ENCODE measurements at regions not wholly inside any gene's neighbourhood (a gene's known extent, or its start where the extent isn't known, plus 50 kb on each side); places are given as distances from the start of the nearest gene placed in this dataset.
A peak's percentile ranks its signal among the peaks of the same experiment; 100 is the strongest.

DNA sequence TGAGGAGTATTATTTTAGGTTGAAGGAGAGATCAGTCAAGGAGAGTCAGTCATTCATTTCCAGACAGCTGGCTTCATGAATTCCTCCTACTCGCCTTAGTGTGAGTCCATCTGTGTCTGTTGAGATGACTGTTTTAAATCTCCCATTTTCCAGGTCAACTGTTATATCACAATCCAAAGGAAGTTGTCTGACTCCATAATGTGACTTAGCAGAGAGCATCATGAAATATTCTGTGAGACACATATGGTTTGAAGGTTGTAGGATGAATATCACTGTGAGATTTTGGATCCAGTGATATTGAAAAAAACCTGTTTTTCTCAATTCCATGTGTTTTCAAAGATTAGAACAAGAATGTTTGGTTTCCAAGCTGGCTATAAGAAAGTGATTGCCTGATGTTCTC lies 530.2 kb upstream of the MAN1A1 start:
- no peak overlapping the region for H3K27ac Mint-ChIP-seq
- peaks cover 8% of the 10 kb centered on the region for H3K27me3 Mint-ChIP-seq
- no peaks in the 10 kb centered on the region for H3K9me3 ChIP-seq (ENCODE audit: control insufficient read depth, low read length, poor library complexity, severe bottlenecking)
- no peak for ATAC-seq
- H3K4me3 Mint-ChIP-seq = no peak overlapping the region
- peaks cover 4% of the 10 kb centered on the region for H3K4me1 Mint-ChIP-seq
- H3K36me3 Mint-ChIP-seq (ENCODE audit: low read depth) = no peaks in the 10 kb centered on the region
- DNase-seq = no peak

DNA sequence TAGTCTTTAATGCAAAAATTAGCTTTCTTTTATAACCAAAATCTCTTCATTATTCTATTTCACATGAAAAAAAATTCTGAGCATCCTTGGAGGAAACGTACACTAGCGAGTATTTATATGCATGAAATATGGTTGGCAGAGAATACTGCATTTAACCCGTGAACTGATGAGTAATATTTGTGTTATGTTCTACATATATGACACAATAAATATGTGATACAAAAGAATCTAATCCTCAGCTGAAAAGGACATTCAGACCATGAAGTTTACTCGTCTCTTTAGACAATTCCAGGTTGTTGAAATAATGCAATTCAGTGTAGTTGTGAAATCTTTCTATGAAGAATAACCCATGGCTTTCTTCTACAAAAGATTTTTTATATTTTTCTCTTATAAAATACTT lies 524.8 kb upstream of the MAN1A1 start:
- no peak for ATAC-seq
- H3K4me3 Mint-ChIP-seq = no peak overlapping the region
- no peak for DNase-seq
- H3K4me1 Mint-ChIP-seq = peaks cover 2% of the 10 kb centered on the region
- no peaks in the 10 kb centered on the region for H3K9me3 ChIP-seq (ENCODE audit: control insufficient read depth, low read length, poor library complexity, severe bottlenecking)
- no peak overlapping the region for H3K27ac Mint-ChIP-seq
- H3K36me3 Mint-ChIP-seq (ENCODE audit: low read depth) = no peaks in the 10 kb centered on the region
- H3K27me3 Mint-ChIP-seq = peaks cover 13% of the 10 kb centered on the region

DNA sequence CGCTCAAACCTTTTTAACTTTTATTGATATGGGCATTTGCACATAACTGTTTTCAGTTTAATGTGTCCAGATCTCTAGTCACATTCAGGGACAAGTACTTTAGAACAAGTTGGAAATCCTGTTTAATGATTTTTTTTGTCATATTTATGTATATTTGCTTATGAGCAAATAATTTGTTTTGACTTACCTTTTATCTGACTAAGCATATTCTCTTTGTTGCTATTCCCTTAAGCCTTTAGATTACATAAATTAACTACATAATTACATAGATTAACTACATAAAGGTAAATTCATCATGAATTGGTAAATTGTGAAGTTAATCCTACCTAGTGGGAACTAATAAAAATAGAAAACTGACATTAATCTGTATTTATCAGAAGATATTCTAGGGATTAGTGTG lies 523.5 kb upstream of the MAN1A1 start:
- H3K27ac Mint-ChIP-seq = no peak overlapping the region
- H3K4me1 Mint-ChIP-seq = peaks cover 2% of the 10 kb centered on the region
- no peaks in the 10 kb centered on the region for H3K36me3 Mint-ChIP-seq (ENCODE audit: low read depth)
- ATAC-seq = no peak
- no peaks in the 10 kb centered on the region for H3K9me3 ChIP-seq (ENCODE audit: control insufficient read depth, low read length, poor library complexity, severe bottlenecking)
- DNase-seq = no peak
- H3K4me3 Mint-ChIP-seq = no peak overlapping the region
- peaks cover 13% of the 10 kb centered on the region for H3K27me3 Mint-ChIP-seq

DNA sequence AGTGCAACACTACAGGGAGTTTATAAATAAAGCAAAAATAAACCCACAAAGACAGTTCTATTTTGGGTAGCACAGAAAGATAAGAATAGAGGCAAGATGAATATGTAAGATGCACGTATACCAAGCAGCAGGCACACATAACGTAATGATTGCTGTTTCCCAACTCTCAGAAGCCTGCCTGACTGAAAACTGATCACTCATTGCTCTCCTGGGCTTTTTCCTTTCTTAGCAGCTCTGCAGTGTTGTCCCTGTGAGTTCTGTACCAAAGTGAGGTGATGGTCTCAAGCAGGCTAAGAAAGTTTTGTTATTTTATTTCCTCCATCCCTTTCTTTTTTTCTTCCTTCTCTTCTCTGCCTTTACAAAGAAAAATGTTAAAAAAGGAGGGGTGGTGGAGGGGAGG lies 522.0 kb upstream of the MAN1A1 start:
- Mint-ChIP-seq H3K36me3 (ENCODE audit: low read depth) (no peaks in the 10 kb centered on the region), H3K4me1 (peaks cover 2% of the 10 kb centered on the region)

DNA sequence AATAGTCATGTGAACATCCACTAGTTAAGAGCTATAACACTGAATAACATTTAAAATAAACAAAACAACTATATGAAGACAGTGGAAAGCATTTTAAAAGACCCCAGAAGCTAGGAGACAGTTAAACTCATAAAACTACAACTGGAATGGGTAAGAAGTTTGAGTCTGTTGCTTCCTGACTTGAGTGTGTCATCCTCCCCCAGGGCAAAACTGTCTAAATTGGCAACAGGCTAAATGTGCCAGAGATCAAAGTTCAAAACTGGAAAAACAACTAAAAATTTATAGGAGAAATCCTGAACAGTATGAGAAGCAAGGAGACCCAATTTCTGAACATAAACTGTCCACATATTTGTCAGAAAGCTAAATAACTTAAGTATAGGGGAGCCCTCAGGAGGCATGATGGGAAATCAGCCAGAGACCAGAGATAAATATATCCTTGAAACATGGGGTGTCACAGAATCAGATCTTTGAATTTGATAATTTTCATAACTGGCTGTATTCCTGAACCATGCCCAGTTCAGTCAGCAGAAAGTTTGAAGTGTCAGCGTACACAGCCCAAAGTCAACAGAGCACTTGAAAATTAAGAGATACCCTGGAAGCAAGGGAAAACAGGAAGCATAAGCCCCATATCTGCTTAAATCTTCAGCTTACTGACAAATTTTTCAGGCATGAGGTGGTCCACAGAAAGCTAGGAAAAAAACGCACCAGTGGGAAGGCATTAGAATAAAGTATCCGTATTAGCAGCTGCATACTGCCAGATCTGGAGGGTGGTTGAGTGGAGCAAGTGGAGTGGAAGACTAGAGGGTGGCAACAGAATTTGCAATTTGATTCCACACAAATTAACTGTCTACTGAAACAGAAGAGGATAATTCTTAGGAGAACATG lies 516.1 kb upstream of the MAN1A1 start:
- Mint-ChIP-seq H3K4me1 (no peaks in the 10 kb centered on the region), H3K36me3 (ENCODE audit: low read depth) (peaks cover 3% of the 10 kb centered on the region), H3K27ac (no peak overlapping the region), H3K27me3 (peaks cover 21% of the 10 kb centered on the region), H3K4me3 (no peak overlapping the region)
- ATAC-seq (no peak), DNase-seq (no peak)
- H3K9me3 ChIP-seq (ENCODE audit: control insufficient read depth, low read length, poor library complexity, severe bottlenecking) = peaks cover 2% of the 10 kb centered on the region

More for the DNA sequence above, 522.0 kb upstream of the MAN1A1 start:
- Mint-ChIP-seq H3K4me3 (no peak overlapping the region), H3K27ac (no peak overlapping the region), H3K27me3 (peaks cover 13% of the 10 kb centered on the region)
- no peaks in the 10 kb centered on the region for H3K9me3 ChIP-seq (ENCODE audit: control insufficient read depth, low read length, poor library complexity, severe bottlenecking)
- ATAC-seq (no peak), DNase-seq (no peak)

DNA sequence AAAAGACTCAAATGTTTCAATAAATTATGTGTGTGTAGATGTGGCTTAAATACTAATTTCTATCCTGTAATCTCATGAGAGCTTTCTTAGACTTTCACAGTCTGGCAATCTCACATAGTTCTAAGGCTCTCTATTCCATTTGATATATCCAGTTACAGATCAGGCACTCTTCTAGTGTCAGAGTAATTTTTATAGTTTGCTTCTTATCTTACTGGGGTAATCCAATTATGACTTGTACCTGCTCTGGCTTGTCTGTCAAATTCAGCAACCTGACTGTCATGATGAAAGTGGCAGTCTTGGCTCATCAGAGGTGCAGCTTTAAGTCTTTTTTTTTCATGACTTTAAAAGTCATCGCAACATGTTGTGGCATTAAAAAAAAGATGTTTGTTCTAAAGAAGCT lies 513.2 kb upstream of the MAN1A1 start:
- Mint-ChIP-seq H3K36me3 (ENCODE audit: low read depth) (peaks cover 3% of the 10 kb centered on the region), H3K4me3 (no peak overlapping the region), H3K27me3 (peaks cover 25% of the 10 kb centered on the region), H3K4me1 (peaks cover 2% of the 10 kb centered on the region), H3K27ac (no peak overlapping the region)
- DNase-seq (no peak), ATAC-seq (no peak)
- peaks cover 2% of the 10 kb centered on the region for H3K9me3 ChIP-seq (ENCODE audit: control insufficient read depth, low read length, poor library complexity, severe bottlenecking)

DNA sequence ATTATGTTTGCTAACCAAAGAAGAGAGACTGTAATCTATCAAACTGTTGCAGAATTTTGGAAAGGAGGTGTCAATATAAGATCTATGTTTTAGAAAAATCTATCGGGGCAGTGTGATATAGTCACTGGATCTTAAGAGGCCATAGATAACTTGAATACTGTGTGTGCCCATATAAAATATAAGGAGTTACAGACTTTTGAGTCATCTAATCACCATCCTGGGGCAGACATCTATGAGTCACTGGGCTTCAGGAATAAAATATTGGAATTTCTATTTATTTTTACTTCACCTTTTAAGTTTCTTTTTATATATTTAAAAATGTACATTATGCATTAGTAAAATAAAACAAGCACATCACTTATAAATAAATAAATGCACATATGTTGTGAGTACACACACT lies 509.3 kb upstream of the MAN1A1 start:
- Mint-ChIP-seq H3K27me3 (peaks cover 5% of the 10 kb centered on the region), H3K27ac (no peak overlapping the region), H3K4me1 (peaks cover 15% of the 10 kb centered on the region), H3K36me3 (ENCODE audit: low read depth) (peaks cover 3% of the 10 kb centered on the region), H3K4me3 (no peak overlapping the region)
- H3K9me3 ChIP-seq (ENCODE audit: control insufficient read depth, low read length, poor library complexity, severe bottlenecking) = no peaks in the 10 kb centered on the region
- DNase-seq (no peak), ATAC-seq (no peak)

DNA sequence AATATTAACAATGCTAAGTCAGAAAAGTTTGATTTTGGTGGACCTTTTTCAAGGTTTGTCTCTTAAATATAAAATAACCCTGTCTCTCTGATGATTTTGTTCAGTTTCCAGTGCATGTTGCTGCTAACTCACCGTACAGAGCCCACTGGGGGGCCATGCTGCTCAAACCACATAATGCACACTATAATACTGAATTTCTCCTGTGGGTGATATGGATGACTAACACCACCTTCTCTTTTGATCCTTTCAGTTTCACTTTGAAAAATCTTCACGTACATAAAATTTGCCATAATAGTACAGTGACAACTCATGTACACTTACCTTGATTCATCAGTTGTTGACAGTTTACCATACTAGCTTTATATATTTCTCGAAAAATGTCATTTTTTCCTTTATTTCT lies 506.6 kb upstream of the MAN1A1 start:
- Mint-ChIP-seq H3K4me3 (peak overlapping the region; percentile 82), H3K36me3 (ENCODE audit: low read depth) (peaks cover 3% of the 10 kb centered on the region), H3K27ac (peak overlapping the region; percentile 59), H3K4me1 (peaks cover 15% of the 10 kb centered on the region), H3K27me3 (peaks cover 4% of the 10 kb centered on the region)
- DNase-seq (no peak), ATAC-seq (peak; percentile 51)
- H3K9me3 ChIP-seq (ENCODE audit: control insufficient read depth, low read length, poor library complexity, severe bottlenecking) = no peaks in the 10 kb centered on the region

DNA sequence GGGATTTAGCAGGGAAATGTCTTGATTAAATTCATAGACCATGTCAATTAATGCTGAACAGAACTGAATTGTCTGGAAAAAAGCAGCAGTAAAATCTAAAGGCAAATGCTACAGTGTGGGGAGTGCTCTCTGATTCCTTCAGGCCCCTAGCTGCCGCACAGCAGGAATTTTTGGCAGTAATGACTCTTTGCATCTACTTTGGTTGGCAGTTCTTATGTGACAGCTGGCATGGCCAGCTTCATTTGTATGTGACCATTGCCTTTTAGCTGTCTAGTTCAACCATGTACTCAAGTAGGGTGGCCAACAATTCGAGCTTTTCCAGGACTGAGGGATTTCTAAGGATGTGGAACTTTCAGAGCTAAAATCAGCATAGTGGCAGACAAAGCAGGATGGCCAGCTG lies 499.1 kb upstream of the MAN1A1 start:
- H3K36me3 Mint-ChIP-seq (ENCODE audit: low read depth) = peaks cover 2% of the 10 kb centered on the region
- H3K27ac Mint-ChIP-seq = no peak overlapping the region
- ATAC-seq (no peak), DNase-seq (no peak)
- peaks cover 7% of the 10 kb centered on the region for H3K27me3 Mint-ChIP-seq
- peaks cover 5% of the 10 kb centered on the region for H3K4me1 Mint-ChIP-seq
- H3K9me3 ChIP-seq (ENCODE audit: control insufficient read depth, low read length, poor library complexity, severe bottlenecking) = no peaks in the 10 kb centered on the region
- no peak overlapping the region for H3K4me3 Mint-ChIP-seq

DNA sequence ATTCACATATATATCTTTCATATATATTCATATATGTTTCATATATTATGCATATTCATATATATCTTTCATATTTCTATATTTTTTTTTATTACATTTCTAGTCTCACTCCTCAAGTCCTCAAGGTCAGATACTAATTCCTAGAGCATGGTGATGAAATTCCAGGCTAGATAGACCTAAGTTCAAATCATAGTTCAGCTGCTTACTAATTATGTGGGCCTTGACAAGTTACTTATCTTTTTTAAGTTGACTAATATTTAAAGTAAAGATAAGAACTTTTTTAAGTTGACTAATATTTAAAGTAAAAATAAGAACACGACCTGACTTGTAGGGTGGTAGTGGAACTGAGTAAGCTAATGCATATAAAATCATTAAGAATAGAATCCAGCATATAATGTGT lies 495.6 kb upstream of the MAN1A1 start:
- H3K4me3 Mint-ChIP-seq = no peak overlapping the region
- no peak for ATAC-seq
- peaks cover 2% of the 10 kb centered on the region for H3K36me3 Mint-ChIP-seq (ENCODE audit: low read depth)
- no peak for DNase-seq
- peaks cover 5% of the 10 kb centered on the region for H3K4me1 Mint-ChIP-seq
- H3K9me3 ChIP-seq (ENCODE audit: control insufficient read depth, low read length, poor library complexity, severe bottlenecking) = no peaks in the 10 kb centered on the region
- peaks cover 7% of the 10 kb centered on the region for H3K27me3 Mint-ChIP-seq
- no peak overlapping the region for H3K27ac Mint-ChIP-seq

DNA sequence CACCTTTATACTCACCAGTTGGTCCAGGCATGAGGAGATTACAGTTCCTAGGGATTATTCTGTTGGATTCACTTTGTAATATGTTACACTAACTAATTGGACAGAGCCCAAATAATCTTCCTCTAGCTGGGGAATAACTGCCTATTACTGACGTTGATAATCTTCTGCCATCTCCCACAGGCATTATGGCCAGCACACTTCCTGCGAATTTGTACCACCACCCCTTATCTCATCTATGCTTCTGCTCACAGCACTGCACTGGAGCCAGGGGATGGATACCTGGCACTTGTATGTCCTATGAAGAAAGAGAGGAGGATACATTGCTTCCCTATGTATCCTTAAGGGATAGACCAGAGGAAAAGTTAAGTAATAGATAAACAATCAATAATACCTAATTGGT lies 494.8 kb upstream of the MAN1A1 start:
- ATAC-seq (no peak), DNase-seq (no peak)
- H3K36me3 Mint-ChIP-seq (ENCODE audit: low read depth) = peaks cover 2% of the 10 kb centered on the region
- peaks cover 5% of the 10 kb centered on the region for H3K4me1 Mint-ChIP-seq
- no peak overlapping the region for H3K27ac Mint-ChIP-seq
- peaks cover 7% of the 10 kb centered on the region for H3K27me3 Mint-ChIP-seq
- H3K4me3 Mint-ChIP-seq = no peak overlapping the region
- H3K9me3 ChIP-seq (ENCODE audit: control insufficient read depth, low read length, poor library complexity, severe bottlenecking) = no peaks in the 10 kb centered on the region

DNA sequence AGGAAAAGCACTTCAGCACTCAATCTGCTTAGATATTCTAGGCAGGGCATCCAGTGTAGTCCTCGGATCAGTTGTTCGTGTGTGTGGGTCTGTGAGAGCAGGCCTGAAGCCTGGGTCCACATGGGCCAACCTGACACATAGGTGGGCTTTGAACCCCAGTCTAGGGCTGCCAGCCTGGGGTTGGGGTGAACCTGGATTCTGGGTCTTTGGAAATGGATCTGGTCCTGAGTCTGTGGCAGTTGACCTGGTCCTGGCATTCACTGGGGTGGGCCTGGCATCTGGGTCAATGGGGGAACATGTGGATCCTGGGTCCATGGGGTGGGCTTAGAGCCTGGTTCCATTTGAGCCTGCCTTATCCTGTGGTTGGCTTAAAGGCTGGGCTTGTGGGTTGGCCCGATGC lies 492.6 kb upstream of the MAN1A1 start:
- peaks cover 7% of the 10 kb centered on the region for H3K27me3 Mint-ChIP-seq
- H3K36me3 Mint-ChIP-seq (ENCODE audit: low read depth) = peaks cover 2% of the 10 kb centered on the region
- peaks cover 2% of the 10 kb centered on the region for H3K4me1 Mint-ChIP-seq
- H3K27ac Mint-ChIP-seq = no peak overlapping the region
- H3K4me3 Mint-ChIP-seq = no peak overlapping the region
- no peaks in the 10 kb centered on the region for H3K9me3 ChIP-seq (ENCODE audit: control insufficient read depth, low read length, poor library complexity, severe bottlenecking)
- ATAC-seq = no peak
- DNase-seq = no peak

DNA sequence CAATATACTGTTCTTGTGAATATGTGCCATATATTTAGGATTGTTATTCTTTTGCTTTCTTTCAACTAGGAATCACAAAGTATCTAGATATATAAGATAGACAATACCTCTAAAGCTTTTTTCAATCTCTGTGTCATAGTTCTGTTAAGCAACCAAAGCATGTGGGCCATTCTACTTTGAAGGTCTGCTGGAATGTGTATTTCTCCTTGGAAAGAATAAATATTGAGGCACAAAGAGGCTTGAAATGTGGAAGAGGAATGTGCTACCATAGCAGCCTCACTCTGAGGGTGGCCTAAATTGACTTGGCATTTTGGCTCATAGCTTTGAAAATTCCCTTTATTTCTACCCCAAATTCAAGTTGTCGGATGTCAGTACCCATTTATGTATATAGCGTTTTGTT lies 488.5 kb upstream of the MAN1A1 start:
- no peak for DNase-seq
- no peaks in the 10 kb centered on the region for H3K9me3 ChIP-seq (ENCODE audit: control insufficient read depth, low read length, poor library complexity, severe bottlenecking)
- no peak overlapping the region for H3K4me3 Mint-ChIP-seq
- H3K4me1 Mint-ChIP-seq = no peaks in the 10 kb centered on the region
- no peak for ATAC-seq
- H3K27ac Mint-ChIP-seq = no peak overlapping the region
- peaks cover 4% of the 10 kb centered on the region for H3K27me3 Mint-ChIP-seq
- no peaks in the 10 kb centered on the region for H3K36me3 Mint-ChIP-seq (ENCODE audit: low read depth)

DNA sequence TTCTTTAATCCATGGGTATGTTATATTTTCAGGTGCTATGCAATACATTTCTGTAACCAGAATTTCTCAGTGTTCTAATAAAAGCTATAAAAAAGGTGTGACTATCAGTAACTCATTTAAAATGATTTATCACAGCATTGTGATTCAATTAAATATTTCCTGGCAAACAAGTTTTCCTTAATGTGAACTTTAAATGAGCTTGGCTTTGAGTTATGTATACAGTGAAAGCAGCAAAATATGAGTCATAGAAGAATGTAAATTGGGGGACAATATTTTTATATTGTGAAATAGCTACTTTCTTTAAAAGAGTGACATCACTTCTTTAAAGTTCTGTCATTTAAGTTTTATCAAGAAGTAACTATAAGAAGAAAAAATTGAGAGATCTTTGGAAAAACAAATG lies 484.9 kb upstream of the MAN1A1 start:
- Mint-ChIP-seq H3K4me3 (no peak overlapping the region), H3K36me3 (ENCODE audit: low read depth) (no peaks in the 10 kb centered on the region), H3K27me3 (peaks cover 11% of the 10 kb centered on the region), H3K27ac (no peak overlapping the region), H3K4me1 (no peaks in the 10 kb centered on the region)
- ATAC-seq (no peak), DNase-seq (no peak)
- no peaks in the 10 kb centered on the region for H3K9me3 ChIP-seq (ENCODE audit: control insufficient read depth, low read length, poor library complexity, severe bottlenecking)

Data from T-helper 17 cell (primary cell).